ENCODE measurements at regions not wholly inside any gene's neighbourhood (a gene's known extent, or its start where the extent isn't known, plus 50 kb on each side); places are given as distances from the start of the nearest gene placed in this dataset.

DNA sequence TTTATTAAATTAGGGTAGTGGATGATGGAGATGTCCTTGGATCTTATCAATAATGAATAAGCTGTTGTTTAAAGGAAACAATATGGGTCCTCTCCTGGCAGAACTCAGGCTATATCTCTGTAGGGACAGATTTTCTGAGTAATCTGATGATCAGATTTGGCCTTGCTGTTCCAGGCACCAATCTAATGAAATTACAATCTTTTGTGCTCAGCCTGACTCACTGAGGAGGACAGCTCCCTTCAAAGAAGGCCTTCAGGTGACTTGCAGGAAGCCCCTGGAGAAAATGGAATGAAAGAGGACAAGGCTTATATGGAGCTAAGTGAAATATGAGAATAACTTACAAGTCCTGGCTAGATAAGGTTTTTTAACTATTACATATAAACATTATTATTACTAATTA, 486.4 kb upstream of the SORCS1 start:
- Histone ChIP-seq H3K27me3 (replicated peaks in 1 of 7) (no peaks in the 10 kb centered on the region), H3K4me1 (peaks cover 0 to 13% (median 7%) of the 10 kb centered on the region in 6 donors), H3K36me3 (no peaks in the 10 kb centered on the region), H3K4me3 (no peak overlapping the region), H3K9me3 (no peaks in the 10 kb centered on the region), H3K27ac (no peak overlapping the region)
- TF ChIP-seq CTCF (IDR thresholded peaks at IDR 0.05 in 8 of 11, conservative IDR thresholded peaks at IDR 0.05 in 3 of 11) (no peak), POLR2A (IDR thresholded peaks at IDR 0.05) (no peak), POLR2AphosphoS5 (IDR thresholded peaks at IDR 0.05) (no peak)
- DNase-seq: no peak
- intact Hi-C loops (cut with DNase I; ENCODE audit: low total_unique reads): no loop called here

DNA sequence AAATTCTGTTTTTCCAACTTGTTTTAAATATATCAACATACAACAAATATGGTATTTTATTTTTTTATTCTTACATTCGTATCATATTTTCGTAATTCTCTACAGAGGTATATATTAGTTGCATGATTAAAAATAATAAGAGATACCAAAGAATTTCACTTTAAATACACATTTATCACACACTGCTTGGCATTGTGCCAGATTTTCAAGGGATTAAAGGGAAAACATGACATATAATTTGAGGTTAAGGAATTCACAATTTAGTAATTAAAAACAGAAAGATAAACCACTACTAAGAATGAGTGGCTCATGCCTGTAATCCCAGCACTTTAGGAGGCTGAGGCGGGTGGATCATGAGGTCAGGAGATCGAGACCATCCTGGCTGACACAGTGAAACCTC, 484.7 kb upstream of the SORCS1 start:
- H3K27me3 ChIP-seq (replicated peaks in 1 of 7): no peaks in the 10 kb centered on the region
- TF ChIP-seq POLR2AphosphoS5 (IDR thresholded peaks at IDR 0.05) (no peak), CTCF (IDR thresholded peaks at IDR 0.05 in 8 of 11, conservative IDR thresholded peaks at IDR 0.05 in 3 of 11) (no peak), POLR2A (IDR thresholded peaks at IDR 0.05) (no peak)
- intact Hi-C loops (cut with DNase I; ENCODE audit: low total_unique reads): no loop called here
- no peak overlapping the region for H3K27ac ChIP-seq
- 88 to 93% (median 90%) methylated on average over 4 of the region's 4 CpGs for WGBS, 5 donors
- no peak overlapping the region for H3K4me3 ChIP-seq
- H3K9me3 ChIP-seq: no peaks in the 10 kb centered on the region
- peaks cover 0 to 10% (median 7%) of the 10 kb centered on the region in 6 donors for H3K4me1 ChIP-seq
- H3K36me3 ChIP-seq: no peaks in the 10 kb centered on the region
- no peak for DNase-seq

DNA sequence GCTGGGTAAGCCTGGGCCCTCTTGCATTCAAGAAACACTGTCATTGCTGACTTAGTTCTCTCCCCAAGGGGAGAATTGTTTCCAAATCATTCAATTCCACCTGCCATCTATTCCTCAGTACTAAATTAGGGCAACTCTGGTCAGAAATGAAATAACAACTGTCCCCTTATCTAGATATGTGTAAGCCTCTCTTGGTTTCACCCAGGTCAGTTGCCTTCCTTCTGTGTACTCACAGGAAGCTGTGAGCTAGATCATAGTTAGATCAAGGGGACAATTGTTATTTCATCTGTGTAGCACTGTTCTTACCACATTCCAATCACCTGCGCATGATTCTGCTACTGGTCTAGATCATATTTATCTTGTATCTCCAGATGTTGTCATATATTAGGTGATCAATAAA, 483.0 kb upstream of the SORCS1 start:
- Histone ChIP-seq H3K4me3 (no peak overlapping the region), H3K9me3 (no peaks in the 10 kb centered on the region), H3K36me3 (no peaks in the 10 kb centered on the region), H3K27ac (no peak overlapping the region), H3K4me1 (no peaks in the 10 kb centered on the region), H3K27me3 (replicated peaks in 1 of 7) (no peaks in the 10 kb centered on the region)
- no peak for DNase-seq
- WGBS, 5 donors: 72 to 100% (median 96%) methylated on average over 1 of the region's 1 CpG
- no peak for TF ChIP-seq CTCF (IDR thresholded peaks at IDR 0.05 in 8 of 11, conservative IDR thresholded peaks at IDR 0.05 in 3 of 11)
- no peak for TF ChIP-seq POLR2A (IDR thresholded peaks at IDR 0.05)
- TF ChIP-seq POLR2AphosphoS5 (IDR thresholded peaks at IDR 0.05): no peak
- intact Hi-C loops (cut with DNase I; ENCODE audit: low total_unique reads): no loop called here

DNA sequence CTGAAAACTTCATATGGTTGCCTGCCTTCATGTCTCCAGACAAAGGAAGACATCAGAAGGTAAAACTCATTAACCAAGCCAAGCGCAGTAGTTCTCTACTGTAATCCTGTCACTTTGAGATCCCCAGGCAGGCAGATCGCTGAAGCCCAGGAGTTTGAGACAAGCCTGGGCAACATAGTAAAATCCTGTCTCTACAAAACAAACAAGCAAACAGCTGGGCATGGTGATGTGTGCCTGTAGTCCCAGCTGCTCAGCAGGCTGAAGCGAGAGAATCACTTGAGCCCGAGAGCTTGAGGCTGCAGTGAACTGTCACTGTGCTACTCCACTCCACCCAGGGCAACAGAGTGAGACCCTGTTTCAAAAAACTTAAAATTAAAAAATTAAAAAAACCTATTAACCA, 467.4 kb upstream of the SORCS1 start:
- Histone ChIP-seq H3K9me3 (no peaks in the 10 kb centered on the region), H3K4me3 (no peak overlapping the region), H3K27ac (no peak overlapping the region), H3K27me3 (replicated peaks in 1 of 7) (no peaks in the 10 kb centered on the region), H3K4me1 (no peaks in the 10 kb centered on the region), H3K36me3 (no peaks in the 10 kb centered on the region)
- no peak for DNase-seq
- intact Hi-C loops (cut with DNase I; ENCODE audit: low total_unique reads): no loop called here
- no peak for TF ChIP-seq CTCF (IDR thresholded peaks at IDR 0.05 in 8 of 11, conservative IDR thresholded peaks at IDR 0.05 in 3 of 11)
- no peak for TF ChIP-seq POLR2A (IDR thresholded peaks at IDR 0.05)
- no peak for TF ChIP-seq POLR2AphosphoS5 (IDR thresholded peaks at IDR 0.05)
- 69 to 90% (median 73%) methylated on average over 4 of the region's 4 CpGs for WGBS, 5 donors

Data from spleen (tissue), 11 donors.